Left lung (tissue), 4 donors: ENCODE measurements at regions not wholly inside any gene's neighbourhood (a gene's known extent, or its start where the extent isn't known, plus 50 kb on each side); places are given as distances from the start of the nearest gene placed in this dataset.
"Not testable (repeated sequence)": the region's sequence is repeated elsewhere in the genome, so short reads cannot be mapped to it uniquely, and the experiment has no call there.

Source experiments
- ATAC-seq: fragments of 200-7000 bp; cut with Tn5 transposase; one replicate; pipeline ENCODE4 v1.9.1; 2020; ENCODE audit warnings: moderate library complexity
- DNase-seq, 4 donors: peaks; one replicate each; pipeline ENCODE4 v3.0.0-alpha.2; 2013 to 2020
- H3K27ac ChIP-seq, 2 donors: fragments of 200-600 bp; sonication (generic) in 1 of 2; one replicate each; pipeline versions ENCODE4 v1.5.0 to v1.8.0; 2020 to 2021
- H3K27me3 ChIP-seq, 2 donors: fragments of 200-600 bp; sonication (generic) in 1 of 2; one replicate each; pipeline versions ENCODE4 v1.5.0 to v1.8.0; 2020 to 2021
- H3K36me3 ChIP-seq, 2 donors: fragments of 200-600 bp; sonication (generic) in 1 of 2; one replicate each; pipeline versions ENCODE4 v1.5.0 to v1.8.0; 2020 to 2021
- H3K4me1 ChIP-seq, 2 donors: fragments of 200-600 bp; one replicate each; pipeline ENCODE4 v1.8.0; 2021
- H3K4me3 ChIP-seq, 2 donors: fragments of 200-600 bp; sonication (generic) in 1 of 2; one replicate each; pipeline versions ENCODE4 v1.5.0 to v1.8.0; 2020 to 2021; ENCODE audit warnings: mild to moderate bottlenecking in 1 of 2
- H3K9me3 ChIP-seq, 2 donors: fragments of 200-600 bp; sonication (generic) in 1 of 2; one replicate each; pipeline versions ENCODE4 v1.5.0 to v1.8.0; 2020 to 2021
- intact Hi-C, 2 donors: fragments of 100-400 bp; cut with DNase I; formaldehyde crosslinking; loops; one replicate each; pipeline versions ENCODE4 v1.11.2 to v1.14.2; 2022
- TF ChIP-seq, protein P1 (sequence below), 2 donors: fragments of 200-600 bp; sonication (generic) in 1 of 2; IDR thresholded peaks; one replicate each; pipeline versions ENCODE4 v1.5.0 to v1.8.0; 2021; ENCODE audit warnings: antibody characterized with exemption in 2 of 2
- donor health status: DM: no; HTN: yes; CAD: no.
- donor health status: DM: no; HTN: no; CAD: no.

DNA sequence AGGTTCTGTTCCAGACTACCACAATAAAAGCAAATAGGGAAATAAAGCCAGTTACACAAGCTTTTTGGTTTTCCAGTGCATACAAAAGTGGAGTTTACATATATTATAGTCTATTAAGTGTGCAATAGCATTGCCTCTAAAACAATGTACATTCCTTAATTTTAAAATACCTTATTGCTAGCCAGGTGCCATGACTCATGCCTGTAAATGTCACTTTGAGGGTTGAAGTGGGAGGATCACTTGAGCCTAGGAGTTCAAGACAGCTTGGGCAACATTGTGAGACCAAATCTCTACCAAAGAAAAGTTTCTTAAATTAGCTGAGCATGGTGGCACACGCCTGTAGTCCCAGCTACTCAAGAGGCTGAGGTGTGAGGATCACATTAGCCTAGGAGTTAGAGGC, 52.9 kb upstream of the IMP4 start:
- Histone ChIP-seq H3K27me3 (peaks cover 0 to 3% of the 10 kb centered on the region in 2 donors), H3K9me3 (no peaks in the 10 kb centered on the region), H3K4me1 (no peaks in the 10 kb centered on the region), H3K36me3 (no peaks in the 10 kb centered on the region), H3K27ac (no peak overlapping the region), H3K4me3 (no peak overlapping the region)
- TF ChIP-seq, protein P1, sequence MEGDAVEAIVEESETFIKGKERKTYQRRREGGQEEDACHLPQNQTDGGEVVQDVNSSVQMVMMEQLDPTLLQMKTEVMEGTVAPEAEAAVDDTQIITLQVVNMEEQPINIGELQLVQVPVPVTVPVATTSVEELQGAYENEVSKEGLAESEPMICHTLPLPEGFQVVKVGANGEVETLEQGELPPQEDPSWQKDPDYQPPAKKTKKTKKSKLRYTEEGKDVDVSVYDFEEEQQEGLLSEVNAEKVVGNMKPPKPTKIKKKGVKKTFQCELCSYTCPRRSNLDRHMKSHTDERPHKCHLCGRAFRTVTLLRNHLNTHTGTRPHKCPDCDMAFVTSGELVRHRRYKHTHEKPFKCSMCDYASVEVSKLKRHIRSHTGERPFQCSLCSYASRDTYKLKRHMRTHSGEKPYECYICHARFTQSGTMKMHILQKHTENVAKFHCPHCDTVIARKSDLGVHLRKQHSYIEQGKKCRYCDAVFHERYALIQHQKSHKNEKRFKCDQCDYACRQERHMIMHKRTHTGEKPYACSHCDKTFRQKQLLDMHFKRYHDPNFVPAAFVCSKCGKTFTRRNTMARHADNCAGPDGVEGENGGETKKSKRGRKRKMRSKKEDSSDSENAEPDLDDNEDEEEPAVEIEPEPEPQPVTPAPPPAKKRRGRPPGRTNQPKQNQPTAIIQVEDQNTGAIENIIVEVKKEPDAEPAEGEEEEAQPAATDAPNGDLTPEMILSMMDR (IDR thresholded peaks at IDR 0.05) = no peak
- no peak for DNase-seq
- no peak for ATAC-seq
- intact Hi-C loops = no loop called here

DNA sequence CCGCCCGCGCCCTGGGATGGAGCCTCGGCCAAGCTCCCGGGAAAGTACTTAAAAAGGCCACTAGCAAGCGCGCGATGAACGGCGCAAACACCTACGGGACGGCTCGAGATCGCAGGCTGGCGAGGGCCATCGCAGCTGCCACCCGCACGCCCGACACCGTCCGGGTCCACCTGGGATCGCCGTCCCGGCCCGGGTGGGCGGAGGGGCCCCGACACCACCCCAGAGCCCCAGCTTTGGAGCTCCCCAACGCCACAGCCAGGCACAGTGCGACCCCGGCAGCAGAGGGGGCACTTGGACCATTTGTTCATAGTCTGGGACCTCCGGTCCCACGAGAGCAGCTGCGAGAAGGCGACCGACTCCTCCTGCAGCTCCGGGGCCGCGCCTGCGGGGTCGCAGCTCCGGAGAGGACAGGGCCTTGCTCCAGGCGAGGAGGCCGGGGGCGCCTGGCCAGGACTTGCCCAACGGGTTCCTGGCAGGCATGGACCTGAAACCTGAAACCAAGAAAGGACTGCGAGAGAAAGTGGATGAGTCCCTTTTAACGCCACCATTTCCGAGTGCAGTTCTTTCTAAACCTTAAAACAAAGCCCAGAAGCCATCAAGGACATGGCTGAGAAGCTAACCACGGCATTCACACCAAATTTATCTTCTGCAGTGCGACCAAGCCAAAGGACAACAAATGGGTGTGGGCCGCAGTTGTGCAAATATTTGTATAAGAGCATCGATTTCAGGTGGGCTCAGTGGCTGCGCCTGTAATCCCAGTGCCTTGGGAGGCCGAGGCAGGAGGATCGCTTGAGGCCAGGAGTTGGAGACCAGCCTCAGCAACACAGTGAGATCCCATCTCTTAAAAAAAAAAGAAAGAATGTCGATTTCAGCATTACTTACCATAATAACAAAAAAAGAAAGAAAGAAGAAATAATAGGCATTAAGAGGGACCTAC, 54.0 kb upstream of the IMP4 start:
- intact Hi-C loops = no loop called here
- Histone ChIP-seq H3K27me3 (peaks cover 0 to 3% of the 10 kb centered on the region in 2 donors), H3K27ac (no peak overlapping the region), H3K4me3 (no peak overlapping the region), H3K36me3 (no peaks in the 10 kb centered on the region), H3K4me1 (no peaks in the 10 kb centered on the region), H3K9me3 (no peaks in the 10 kb centered on the region)
- TF ChIP-seq, protein P1 (IDR thresholded peaks at IDR 0.05) = no peak
- DNase-seq (peak in 2 of 4 donors; percentile 3 to 63), ATAC-seq (peak; percentile 54)

DNA sequence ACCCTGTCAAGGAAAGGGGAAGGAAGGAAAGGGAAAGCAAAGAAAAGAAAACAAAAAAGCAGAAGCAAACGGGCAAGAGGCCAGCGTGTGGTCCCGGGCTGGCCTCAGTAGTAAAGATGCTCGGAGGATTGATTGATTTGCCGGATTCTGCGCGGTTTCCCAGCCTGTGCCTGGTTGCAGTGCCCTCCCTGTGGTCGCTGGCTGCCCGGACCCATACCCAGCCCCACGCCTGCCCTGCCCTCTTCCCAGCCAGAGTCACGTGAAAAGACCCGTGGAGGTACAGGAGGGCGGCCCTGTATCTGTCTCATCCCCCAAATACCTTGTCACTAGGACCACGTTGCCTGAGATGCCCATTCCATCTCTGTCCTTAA, 55.1 kb upstream of the IMP4 start:
- ATAC-seq (no peak), DNase-seq (no peak)
- H3K27ac ChIP-seq = no peak overlapping the region
- intact Hi-C loops = no loop called here
- no peaks in the 10 kb centered on the region for H3K9me3 ChIP-seq
- no peaks in the 10 kb centered on the region for H3K36me3 ChIP-seq
- peaks cover 0 to 3% of the 10 kb centered on the region in 2 donors for H3K27me3 ChIP-seq
- H3K4me3 ChIP-seq = no peak overlapping the region
- H3K4me1 ChIP-seq = no peaks in the 10 kb centered on the region
- TF ChIP-seq, protein P1 (IDR thresholded peaks at IDR 0.05) = no peak

DNA sequence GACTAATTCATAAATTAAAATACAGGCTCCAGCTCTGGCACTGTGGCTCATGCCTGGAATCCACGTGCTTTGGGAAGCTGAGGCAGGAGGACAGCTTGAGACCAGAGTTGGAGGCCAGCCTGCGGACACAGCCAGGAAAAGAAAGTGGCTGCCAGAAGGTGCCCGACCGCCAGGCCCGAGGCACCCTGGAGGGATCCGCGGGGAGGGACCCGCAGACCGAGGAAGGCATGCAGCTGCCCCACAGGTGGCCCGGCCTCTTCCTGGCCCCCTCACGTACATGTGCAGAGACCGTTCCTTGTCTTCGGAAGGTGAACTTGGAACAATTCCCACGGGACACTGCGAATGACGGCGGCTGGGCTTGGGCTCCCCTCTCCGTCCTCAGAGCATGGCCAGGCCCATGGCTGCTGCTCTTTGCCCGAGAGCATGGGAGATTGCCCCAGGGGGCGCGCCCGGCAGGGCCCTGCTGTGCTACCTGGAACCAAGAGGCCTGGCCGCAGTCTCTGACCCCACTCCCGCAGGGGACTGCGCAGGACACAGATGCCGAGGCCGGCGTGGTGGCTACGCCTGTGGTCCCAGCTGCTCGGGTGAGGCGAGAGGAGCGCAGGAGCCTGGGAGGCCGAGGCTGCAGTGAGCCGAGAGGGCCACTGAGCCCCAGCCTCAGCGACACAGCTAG, 55.6 kb upstream of the IMP4 start:
- intact Hi-C loops = no loop called here
- TF ChIP-seq, protein P1 (IDR thresholded peaks at IDR 0.05) = no peak
- Histone ChIP-seq H3K9me3 (no peaks in the 10 kb centered on the region), H3K36me3 (no peaks in the 10 kb centered on the region), H3K4me1 (no peaks in the 10 kb centered on the region), H3K27me3 (peaks cover 0 to 3% of the 10 kb centered on the region in 2 donors), H3K4me3 (no peak overlapping the region), H3K27ac (no peak overlapping the region)
- DNase-seq = peak in 1 of 4 donors; percentile 76
- no peak for ATAC-seq

DNA sequence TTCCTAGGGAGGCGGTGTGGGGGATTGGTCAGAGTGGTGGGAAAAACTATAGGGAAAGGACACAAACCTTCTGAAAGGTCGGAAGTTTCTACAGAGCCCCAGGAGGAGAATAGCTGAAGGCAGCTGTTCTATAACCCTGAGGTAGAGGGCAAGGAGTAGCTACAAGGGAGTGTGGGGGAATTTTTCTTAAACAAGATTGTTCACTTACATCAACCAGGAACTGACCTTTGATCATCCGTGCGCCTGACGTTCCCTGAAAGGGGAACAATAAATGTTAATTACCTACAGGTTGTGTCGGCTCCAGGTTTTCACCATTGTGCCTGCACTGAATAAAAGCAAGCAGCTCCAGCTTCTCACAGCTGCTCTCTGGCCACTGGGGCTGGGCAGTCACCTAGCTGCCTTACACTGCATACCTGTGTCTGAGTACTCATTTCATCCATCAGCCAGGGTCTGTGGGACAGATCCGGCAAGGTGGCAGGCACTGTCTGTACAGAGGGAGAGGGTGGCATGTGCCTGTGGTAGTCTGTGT, 59.3 kb upstream of the IMP4 start:
- ATAC-seq, H3K4me3 ChIP-seq, H3K27me3 ChIP-seq, H3K9me3 ChIP-seq, DNase-seq, H3K36me3 ChIP-seq, H3K4me1 ChIP-seq, H3K27ac ChIP-seq, intact Hi-C loops: not testable (repeated sequence)

DNA sequence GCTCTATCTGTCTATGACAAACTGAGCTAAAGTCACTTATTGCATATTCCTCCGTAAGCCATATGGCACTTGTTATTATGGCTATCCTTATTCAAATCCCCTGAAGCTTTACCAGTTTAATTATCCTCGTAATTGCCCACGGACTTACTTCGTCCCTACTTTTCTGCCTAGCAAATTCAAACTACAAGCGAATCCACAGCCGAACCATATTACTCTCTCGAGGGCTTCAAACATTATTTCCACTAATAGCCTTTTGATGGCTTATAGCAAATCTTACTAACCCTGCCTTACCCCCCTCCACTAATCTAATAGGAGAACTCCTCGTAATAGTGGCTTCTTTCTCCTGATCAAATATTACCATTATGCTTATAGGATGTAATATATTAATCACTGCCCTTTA, 63.1 kb upstream of the IMP4 start:
- H3K27ac ChIP-seq, DNase-seq, intact Hi-C loops, H3K36me3 ChIP-seq, H3K4me3 ChIP-seq, H3K4me1 ChIP-seq, ATAC-seq, H3K9me3 ChIP-seq, H3K27me3 ChIP-seq: not testable (repeated sequence)

DNA sequence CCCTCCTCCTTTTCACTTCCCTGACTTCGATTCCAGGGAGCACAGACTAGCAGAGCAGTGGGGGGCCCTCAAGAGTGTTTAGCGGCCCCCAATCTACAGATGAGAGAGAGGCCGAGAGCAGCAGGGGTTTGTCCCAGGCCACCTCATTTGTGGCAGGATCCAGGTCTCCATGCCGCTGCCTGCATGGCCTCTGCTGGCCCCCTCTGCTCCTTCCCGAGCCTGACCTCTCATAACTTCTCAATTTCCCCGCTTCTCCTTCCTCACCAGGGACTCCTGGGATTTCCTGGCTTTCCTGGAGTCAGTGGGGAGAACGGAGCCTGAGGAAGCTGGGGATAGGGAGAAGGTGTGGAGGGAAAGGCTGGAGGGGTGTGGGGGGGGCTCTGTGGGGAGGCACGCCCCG, 70.1 kb upstream of the TUBA3E start:
- H3K27me3 ChIP-seq, H3K4me3 ChIP-seq, H3K27ac ChIP-seq, intact Hi-C loops, ATAC-seq, H3K36me3 ChIP-seq, H3K4me1 ChIP-seq: not testable (repeated sequence)
- peaks cover 0 to 14% of the 10 kb centered on the region in 2 donors for H3K9me3 ChIP-seq
- peak in 1 of 4 donors; percentile 48 for DNase-seq

DNA sequence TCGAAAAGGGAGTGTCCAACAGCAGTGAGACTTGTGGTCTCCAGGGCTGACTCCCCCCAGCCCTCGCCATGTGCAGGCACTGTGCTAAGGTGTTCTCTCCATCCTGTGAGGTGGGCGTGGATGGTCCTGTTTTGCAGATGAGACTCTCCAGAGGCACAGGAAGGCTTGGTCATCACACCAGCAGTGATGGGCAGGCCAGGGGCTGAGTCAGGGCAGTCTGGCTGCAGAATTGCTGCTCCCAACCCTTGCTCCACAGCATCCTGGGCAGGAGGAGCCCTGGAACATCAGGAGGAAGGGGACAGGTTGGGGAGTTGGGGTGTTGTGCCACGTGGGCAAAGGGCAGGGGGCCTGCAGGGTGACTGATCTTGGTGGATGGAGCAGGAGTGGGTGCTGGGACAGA, 69.3 kb upstream of the TUBA3E start:
- H3K4me1 ChIP-seq, H3K4me3 ChIP-seq, intact Hi-C loops, H3K27ac ChIP-seq, H3K27me3 ChIP-seq, H3K36me3 ChIP-seq, ATAC-seq: not testable (repeated sequence)
- H3K9me3 ChIP-seq = peaks cover 0 to 14% of the 10 kb centered on the region in 2 donors
- peak in 1 of 4 donors; percentile 44 for DNase-seq

DNA sequence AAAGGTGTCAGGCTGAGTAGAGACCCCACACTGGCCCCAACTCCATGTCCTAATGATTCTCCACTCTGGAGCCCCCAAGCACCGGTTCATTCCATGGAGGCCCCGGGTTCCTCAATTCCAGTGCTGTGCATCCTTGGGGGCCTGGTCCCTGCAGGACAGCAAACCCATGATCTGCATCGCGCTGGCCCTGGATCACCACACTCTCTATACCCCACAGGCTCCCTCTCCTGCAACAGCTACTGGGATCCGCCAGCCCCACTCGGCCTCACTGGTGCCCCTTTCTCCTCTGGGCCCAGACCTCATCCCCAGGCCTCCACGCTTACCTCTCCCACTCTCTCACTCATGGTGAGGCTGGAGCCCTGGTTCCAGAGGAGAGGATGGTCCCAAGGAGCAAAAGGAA, 68.6 kb upstream of the TUBA3E start:
- H3K4me3 ChIP-seq, H3K36me3 ChIP-seq, H3K27me3 ChIP-seq, H3K27ac ChIP-seq, ATAC-seq, intact Hi-C loops, DNase-seq, H3K4me1 ChIP-seq: not testable (repeated sequence)
- peaks cover 0 to 14% of the 10 kb centered on the region in 2 donors for H3K9me3 ChIP-seq
